Lower lobe of right lung (tissue), 2 donors: ENCODE measurements at regions not wholly inside any gene's neighbourhood (a gene's known extent, or its start where the extent isn't known, plus 50 kb on each side); places are given as distances from the start of the nearest gene placed in this dataset.

Source experiments
- ATAC-seq, 2 donors: fragments of 200-7000 bp; cut with Tn5 transposase; one replicate each; pipeline ENCODE4 v1.9.1; 2020 to 2022; ENCODE audit warnings: mild to moderate bottlenecking in 2 of 2, moderate library complexity in 2 of 2
- DNase-seq: peaks from one replicate; pipeline ENCODE4 v3.0.0-alpha.2; 2020
- H3K27ac ChIP-seq: fragments of 200-600 bp; one replicate; pipeline ENCODE4 v1.8.0; 2022
- H3K27me3 ChIP-seq: fragments of 200-600 bp; one replicate; pipeline ENCODE4 v1.8.0; 2022; ENCODE audit warnings: low read depth
- H3K36me3 ChIP-seq: fragments of 200-600 bp; one replicate; pipeline ENCODE4 v1.8.0; 2022; ENCODE audit warnings: mild to moderate bottlenecking
- H3K4me1 ChIP-seq: fragments of 200-600 bp; one replicate; pipeline ENCODE4 v1.8.0; 2022
- H3K4me3 ChIP-seq: fragments of 200-600 bp; one replicate; pipeline ENCODE4 v1.8.0; 2022; ENCODE audit warnings: mild to moderate bottlenecking
- H3K9me3 ChIP-seq: fragments of 200-600 bp; one replicate; pipeline ENCODE4 v1.8.0; 2022
- intact Hi-C: fragments of 100-400 bp; cut with DNase I; formaldehyde crosslinking; loops from one replicate; pipeline ENCODE4 v1.11.0; 2022
- TF ChIP-seq, protein P1 (sequence below): fragments of 200-600 bp; IDR thresholded peaks from one replicate; pipeline ENCODE4 v1.8.0; 2022; ENCODE audit warnings: antibody characterized with exemption, mild to moderate bottlenecking
- donor health status: DM: no; HTN: yes; CAD: no; lungs with severe emphysema.

DNA sequence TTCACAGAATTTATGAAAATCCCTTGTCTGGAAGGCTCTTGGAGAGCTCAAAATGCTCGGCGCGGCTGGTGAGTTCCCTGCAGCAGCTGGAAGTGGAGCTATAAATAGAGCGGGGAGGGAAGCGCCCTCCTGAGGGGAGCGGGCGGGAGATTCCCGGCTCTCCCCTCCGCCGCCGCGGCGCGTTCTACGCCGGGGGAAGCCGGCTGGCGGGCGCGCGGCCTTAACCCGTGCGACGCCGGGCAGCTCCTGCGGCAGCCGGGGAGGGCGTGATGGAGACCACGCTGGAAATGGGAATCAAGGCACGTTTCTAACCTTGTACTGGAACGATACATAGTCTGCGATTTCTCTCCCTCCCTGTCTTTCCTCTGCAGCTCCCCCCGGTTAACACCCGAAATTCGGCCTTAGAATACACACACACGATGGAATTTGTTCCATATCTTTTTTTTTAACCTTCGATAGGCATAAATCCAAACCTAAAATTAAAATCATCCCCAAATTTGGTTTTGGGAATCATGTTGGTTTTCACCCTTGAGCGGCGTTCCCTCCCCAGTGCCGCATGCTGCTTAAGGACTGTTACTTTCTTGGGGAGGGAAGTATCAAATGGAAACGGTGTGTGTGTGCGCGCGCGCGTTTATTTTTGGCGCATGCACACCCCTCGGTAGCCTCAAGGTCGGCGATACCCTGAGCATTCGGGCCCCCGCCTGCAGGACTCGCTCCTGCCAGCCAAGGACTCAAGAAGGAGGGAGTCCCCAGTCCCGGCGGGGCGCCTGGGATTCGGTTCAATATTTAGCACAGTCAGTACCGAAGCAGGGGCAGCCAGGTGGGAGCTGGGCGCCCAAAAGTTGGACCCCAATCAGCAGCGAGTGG lies 306.3 kb upstream of the KCNN2 start:
- Histone ChIP-seq H3K4me1 (peaks cover 7% of the 10 kb centered on the region), H3K9me3 (no peaks in the 10 kb centered on the region), H3K27me3 (peaks cover 14% of the 10 kb centered on the region), H3K4me3 (peak overlapping the region; percentile 45), H3K27ac (no peak overlapping the region), H3K36me3 (no peaks in the 10 kb centered on the region)
- peak; percentile 84 to 88 for ATAC-seq
- peak; percentile 45 for DNase-seq
- intact Hi-C loops = no loop called here
- TF ChIP-seq, protein P1, sequence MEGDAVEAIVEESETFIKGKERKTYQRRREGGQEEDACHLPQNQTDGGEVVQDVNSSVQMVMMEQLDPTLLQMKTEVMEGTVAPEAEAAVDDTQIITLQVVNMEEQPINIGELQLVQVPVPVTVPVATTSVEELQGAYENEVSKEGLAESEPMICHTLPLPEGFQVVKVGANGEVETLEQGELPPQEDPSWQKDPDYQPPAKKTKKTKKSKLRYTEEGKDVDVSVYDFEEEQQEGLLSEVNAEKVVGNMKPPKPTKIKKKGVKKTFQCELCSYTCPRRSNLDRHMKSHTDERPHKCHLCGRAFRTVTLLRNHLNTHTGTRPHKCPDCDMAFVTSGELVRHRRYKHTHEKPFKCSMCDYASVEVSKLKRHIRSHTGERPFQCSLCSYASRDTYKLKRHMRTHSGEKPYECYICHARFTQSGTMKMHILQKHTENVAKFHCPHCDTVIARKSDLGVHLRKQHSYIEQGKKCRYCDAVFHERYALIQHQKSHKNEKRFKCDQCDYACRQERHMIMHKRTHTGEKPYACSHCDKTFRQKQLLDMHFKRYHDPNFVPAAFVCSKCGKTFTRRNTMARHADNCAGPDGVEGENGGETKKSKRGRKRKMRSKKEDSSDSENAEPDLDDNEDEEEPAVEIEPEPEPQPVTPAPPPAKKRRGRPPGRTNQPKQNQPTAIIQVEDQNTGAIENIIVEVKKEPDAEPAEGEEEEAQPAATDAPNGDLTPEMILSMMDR = no peak

DNA sequence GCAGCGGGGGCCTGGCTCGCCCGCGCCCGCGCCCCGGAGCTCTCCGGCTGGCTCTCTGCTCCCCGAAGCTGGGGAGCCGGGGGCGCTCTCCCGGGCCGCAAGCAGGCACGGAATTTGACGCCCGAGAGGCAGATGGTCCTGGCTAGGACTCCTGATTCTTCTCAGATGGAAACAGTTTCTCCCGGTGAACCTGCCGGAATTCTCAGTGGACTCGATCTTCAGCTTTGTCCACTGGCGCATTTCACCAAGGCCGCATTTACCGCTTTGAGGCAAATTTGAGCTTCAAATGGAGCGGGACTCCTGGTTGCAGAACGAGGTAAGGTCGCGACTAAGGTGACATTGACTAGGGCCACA lies 305.7 kb upstream of the KCNN2 start:
- Histone ChIP-seq H3K36me3 (no peaks in the 10 kb centered on the region), H3K27ac (no peak overlapping the region), H3K4me3 (peak overlapping the region; percentile 45), H3K9me3 (no peaks in the 10 kb centered on the region), H3K27me3 (peaks cover 14% of the 10 kb centered on the region), H3K4me1 (peaks cover 7% of the 10 kb centered on the region)
- TF ChIP-seq, protein P1 = no peak
- DNase-seq = no peak
- intact Hi-C loops = no loop called here
- ATAC-seq = peak; percentile 12 to 32

DNA sequence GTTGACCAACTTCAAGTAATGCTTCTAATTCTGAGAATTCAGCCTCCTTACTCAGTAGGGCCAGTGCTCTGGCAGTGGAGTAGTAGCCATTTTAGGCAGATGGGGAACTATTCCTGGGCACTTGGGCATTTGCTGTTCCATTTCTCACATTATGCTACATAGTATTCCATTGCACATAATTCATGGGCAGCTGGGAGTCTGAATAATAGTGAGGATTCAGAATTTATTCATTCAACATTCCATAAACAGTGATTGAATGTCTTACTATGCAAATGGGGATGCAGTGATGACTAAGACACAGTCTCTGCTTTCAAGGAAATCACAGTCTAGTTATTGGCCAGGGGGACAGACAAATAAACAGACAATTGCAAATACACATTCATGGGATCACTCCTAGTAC lies 301.0 kb upstream of the KCNN2 start:
- no peaks in the 10 kb centered on the region for H3K36me3 ChIP-seq
- no peak for ATAC-seq
- no peak for DNase-seq
- H3K4me3 ChIP-seq = no peak overlapping the region
- intact Hi-C loops = no loop called here
- H3K9me3 ChIP-seq = no peaks in the 10 kb centered on the region
- H3K4me1 ChIP-seq = peaks cover 7% of the 10 kb centered on the region
- TF ChIP-seq, protein P1 = no peak
- H3K27ac ChIP-seq = no peak overlapping the region
- peaks cover 5% of the 10 kb centered on the region for H3K27me3 ChIP-seq

DNA sequence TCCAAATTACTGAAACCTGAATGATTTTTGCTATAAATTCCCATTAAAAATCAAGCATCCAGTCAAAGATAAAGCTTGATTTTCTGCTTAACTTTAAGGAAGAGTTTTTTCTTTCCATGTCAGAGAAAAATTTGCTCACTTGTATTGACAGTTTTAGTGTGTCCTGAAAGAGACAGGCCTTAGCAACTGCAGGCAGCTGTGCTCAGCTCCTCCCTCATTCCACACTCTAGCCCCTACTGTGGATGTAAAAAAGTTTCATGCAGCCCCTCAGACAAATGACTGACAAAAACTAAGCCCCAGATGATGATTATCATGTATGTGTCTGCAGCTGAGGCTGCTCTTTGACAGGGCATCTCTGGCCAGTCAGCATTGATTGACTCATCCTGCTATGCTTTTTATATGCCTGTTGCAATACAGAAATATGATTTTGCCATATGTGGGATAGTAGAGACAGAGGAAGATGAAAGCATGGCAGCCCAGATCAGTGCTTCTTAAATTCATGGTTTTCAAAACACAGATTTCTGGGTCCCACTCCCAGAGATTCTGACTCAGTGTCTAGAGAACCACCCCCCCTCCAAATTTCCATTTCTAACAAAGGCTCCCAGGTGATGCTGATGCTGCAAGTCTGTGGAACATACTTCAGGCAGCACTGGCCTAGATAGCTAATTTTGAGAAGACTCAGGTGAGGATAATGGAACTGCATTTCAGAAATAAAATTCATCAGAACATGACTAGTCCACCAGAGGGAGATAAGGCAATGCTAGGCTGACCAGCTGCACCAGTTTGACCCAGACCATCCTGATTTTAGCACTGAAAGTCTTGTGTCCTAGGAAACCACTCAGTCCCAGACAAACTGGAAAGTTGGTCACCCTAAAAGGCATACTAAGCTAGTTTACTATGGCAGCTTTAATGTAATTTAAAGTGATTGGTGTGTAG lies 298.7 kb upstream of the KCNN2 start:
- TF ChIP-seq, protein P1 = no peak
- intact Hi-C loops = no loop called here

DNA sequence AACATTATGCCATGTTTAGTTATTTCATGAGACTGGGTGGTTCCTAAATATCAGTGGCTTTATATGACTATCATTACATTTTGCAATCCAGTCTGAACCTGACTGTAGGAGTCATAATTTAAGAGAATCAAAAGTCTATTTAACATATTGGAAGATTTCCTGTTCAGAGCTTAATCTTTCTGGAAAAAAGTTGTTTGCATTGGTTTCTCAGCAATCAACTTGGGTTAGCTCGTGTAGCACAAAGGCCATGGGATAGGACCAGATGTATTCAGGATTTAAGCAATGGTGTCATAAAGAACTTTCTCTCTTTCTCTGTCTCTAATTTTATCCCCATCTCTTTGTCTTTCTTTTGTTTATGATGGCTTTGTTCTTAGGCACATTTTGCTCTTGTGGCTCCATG lies 296.0 kb upstream of the KCNN2 start:
- no peaks in the 10 kb centered on the region for H3K9me3 ChIP-seq
- H3K4me1 ChIP-seq = no peaks in the 10 kb centered on the region
- DNase-seq = no peak
- H3K27me3 ChIP-seq = no peaks in the 10 kb centered on the region
- TF ChIP-seq, protein P1 = no peak
- H3K36me3 ChIP-seq = no peaks in the 10 kb centered on the region
- H3K27ac ChIP-seq = no peak overlapping the region
- no peak for ATAC-seq
- H3K4me3 ChIP-seq = no peak overlapping the region
- intact Hi-C loops = no loop called here

More for the DNA sequence above, 298.7 kb upstream of the KCNN2 start:
- DNase-seq = no peak
- no peak overlapping the region for H3K27ac ChIP-seq
- H3K27me3 ChIP-seq = no peaks in the 10 kb centered on the region
- ATAC-seq = no peak
- H3K9me3 ChIP-seq = no peaks in the 10 kb centered on the region
- no peaks in the 10 kb centered on the region for H3K4me1 ChIP-seq
- H3K4me3 ChIP-seq = no peak overlapping the region
- H3K36me3 ChIP-seq = no peaks in the 10 kb centered on the region
